ENCODE measurements at regions not wholly inside any gene's neighbourhood (a gene's known extent, or its start where the extent isn't known, plus 50 kb on each side); places are given as distances from the start of the nearest gene placed in this dataset.

DNA sequence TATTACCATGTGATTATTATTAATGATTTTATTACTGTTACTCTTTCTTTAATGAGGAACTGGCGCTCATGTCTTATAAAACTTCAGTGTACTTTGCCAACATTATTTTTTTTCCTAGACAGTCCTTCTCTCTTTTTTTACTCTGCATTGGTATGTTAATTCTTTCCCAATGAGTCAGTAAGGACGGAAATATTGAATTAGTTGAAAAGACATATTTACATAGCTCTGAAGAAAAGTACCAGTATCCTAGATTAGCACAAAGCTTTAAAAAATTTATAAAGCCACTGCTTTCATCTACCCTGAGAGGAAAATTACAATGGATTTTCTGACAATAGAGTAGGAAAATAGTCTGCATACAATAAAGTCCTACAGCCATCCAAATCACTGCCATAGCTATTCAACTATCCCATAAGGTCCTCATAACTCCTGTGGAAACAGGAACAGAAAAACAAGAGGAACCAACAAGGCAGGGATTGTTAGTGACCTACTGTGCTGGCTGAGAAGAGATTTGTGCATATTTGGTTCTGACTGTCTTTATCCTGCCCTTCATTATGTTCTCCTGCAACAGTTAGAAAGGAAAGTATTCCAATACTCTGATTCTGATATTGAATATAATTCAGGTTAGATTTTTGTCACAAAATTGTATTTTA lies 314.4 kb downstream of the AASDHPPT start:
- TF ChIP-seq, protein P1, sequence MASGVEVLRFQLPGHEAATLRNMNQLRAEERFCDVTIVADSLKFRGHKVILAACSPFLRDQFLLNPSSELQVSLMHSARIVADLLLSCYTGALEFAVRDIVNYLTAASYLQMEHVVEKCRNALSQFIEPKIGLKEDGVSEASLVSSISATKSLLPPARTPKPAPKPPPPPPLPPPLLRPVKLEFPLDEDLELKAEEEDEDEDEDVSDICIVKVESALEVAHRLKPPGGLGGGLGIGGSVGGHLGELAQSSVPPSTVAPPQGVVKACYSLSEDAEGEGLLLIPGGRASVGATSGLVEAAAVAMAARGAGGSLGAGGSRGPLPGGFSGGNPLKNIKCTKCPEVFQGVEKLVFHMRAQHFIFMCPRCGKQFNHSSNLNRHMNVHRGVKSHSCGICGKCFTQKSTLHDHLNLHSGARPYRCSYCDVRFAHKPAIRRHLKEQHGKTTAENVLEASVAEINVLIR (CRISPR knock-in tag; IDR thresholded peaks at IDR 0.05), result no peak
- no peak for TF ChIP-seq POLR2A (conservative IDR thresholded peaks at IDR 0.05)
- no peak for TF ChIP-seq SMARCC2 (IDR thresholded peaks at IDR 0.05; ENCODE audit: low read depth)
- no peak for TF ChIP-seq ZNF354B (CRISPR knock-in tag; IDR thresholded peaks at IDR 0.05)
- no peak for TF ChIP-seq NR2F6 (CRISPR knock-in tag; IDR thresholded peaks at IDR 0.05)
- TF ChIP-seq FOXM1 (IDR thresholded peaks at IDR 0.05; ENCODE audit: low read depth), result no peak
- no peak for TF ChIP-seq FOXM1 (CRISPR knock-in tag; IDR thresholded peaks at IDR 0.05; ENCODE audit: low read depth)
- TF ChIP-seq NCOA1 (IDR thresholded peaks at IDR 0.05; ENCODE audit: low read depth), result no peak
- TF ChIP-seq SOX6 (IDR thresholded peaks at IDR 0.05), result no peak
- TF ChIP-seq, protein P2, sequence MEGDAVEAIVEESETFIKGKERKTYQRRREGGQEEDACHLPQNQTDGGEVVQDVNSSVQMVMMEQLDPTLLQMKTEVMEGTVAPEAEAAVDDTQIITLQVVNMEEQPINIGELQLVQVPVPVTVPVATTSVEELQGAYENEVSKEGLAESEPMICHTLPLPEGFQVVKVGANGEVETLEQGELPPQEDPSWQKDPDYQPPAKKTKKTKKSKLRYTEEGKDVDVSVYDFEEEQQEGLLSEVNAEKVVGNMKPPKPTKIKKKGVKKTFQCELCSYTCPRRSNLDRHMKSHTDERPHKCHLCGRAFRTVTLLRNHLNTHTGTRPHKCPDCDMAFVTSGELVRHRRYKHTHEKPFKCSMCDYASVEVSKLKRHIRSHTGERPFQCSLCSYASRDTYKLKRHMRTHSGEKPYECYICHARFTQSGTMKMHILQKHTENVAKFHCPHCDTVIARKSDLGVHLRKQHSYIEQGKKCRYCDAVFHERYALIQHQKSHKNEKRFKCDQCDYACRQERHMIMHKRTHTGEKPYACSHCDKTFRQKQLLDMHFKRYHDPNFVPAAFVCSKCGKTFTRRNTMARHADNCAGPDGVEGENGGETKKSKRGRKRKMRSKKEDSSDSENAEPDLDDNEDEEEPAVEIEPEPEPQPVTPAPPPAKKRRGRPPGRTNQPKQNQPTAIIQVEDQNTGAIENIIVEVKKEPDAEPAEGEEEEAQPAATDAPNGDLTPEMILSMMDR (IDR thresholded peaks at IDR 0.05 in 2 of 3, conservative IDR thresholded peaks at IDR 0.05 in 1 of 3; ENCODE audit: insufficient read depth in 2 of 3, low read depth in 1 of 3, low read length in 3 of 3), result no peak
- TF ChIP-seq, protein P3, sequence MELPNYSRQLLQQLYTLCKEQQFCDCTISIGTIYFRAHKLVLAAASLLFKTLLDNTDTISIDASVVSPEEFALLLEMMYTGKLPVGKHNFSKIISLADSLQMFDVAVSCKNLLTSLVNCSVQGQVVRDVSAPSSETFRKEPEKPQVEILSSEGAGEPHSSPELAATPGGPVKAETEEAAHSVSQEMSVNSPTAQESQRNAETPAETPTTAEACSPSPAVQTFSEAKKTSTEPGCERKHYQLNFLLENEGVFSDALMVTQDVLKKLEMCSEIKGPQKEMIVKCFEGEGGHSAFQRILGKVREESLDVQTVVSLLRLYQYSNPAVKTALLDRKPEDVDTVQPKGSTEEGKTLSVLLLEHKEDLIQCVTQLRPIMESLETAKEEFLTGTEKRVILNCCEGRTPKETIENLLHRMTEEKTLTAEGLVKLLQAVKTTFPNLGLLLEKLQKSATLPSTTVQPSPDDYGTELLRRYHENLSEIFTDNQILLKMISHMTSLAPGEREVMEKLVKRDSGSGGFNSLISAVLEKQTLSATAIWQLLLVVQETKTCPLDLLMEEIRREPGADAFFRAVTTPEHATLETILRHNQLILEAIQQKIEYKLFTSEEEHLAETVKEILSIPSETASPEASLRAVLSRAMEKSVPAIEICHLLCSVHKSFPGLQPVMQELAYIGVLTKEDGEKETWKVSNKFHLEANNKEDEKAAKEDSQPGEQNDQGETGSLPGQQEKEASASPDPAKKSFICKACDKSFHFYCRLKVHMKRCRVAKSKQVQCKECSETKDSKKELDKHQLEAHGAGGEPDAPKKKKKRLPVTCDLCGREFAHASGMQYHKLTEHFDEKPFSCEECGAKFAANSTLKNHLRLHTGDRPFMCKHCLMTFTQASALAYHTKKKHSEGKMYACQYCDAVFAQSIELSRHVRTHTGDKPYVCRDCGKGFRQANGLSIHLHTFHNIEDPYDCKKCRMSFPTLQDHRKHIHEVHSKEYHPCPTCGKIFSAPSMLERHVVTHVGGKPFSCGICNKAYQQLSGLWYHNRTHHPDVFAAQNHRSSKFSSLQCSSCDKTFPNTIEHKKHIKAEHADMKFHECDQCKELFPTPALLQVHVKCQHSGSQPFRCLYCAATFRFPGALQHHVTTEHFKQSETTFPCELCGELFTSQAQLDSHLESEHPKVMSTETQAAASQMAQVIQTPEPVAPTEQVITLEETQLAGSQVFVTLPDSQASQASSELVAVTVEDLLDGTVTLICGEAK (IDR thresholded peaks at IDR 0.05), result no peak
- TF ChIP-seq, protein P3 (CRISPR knock-in tag; IDR thresholded peaks at IDR 0.05), result no peak

Data from K562 (cell line).